NCI-H1048 (cell line): ENCODE measurements at regions not wholly inside any gene's neighbourhood (a gene's known extent, or its start where the extent isn't known, plus 50 kb on each side); places are given as distances from the start of the nearest gene placed in this dataset.

ENCODE experiments used
- DNase-seq: peaks from one replicate; lab custom pipeline; 2025; lab: John Stamatoyannopoulos, UW

GRCh38 chr3:124178531-124178930 is 186.6 kb upstream of the ROPN1 start:
- DNase-seq, result no peak

GRCh38 chr3:124200407-124200806 is 208.5 kb upstream of the ROPN1 start:
- DNase-seq, result no peak

- no peak for DNase-seq
Observed at GRCh38 chr3:124201226-124201625, 209.3 kb upstream of the ROPN1 start.

GRCh38 chr3:124201786-124202185 is 209.9 kb upstream of the ROPN1 start:
- no peak for DNase-seq

GRCh38 chr3:124202754-124203153 is 210.8 kb upstream of the ROPN1 start:
- no peak for DNase-seq

DNA sequence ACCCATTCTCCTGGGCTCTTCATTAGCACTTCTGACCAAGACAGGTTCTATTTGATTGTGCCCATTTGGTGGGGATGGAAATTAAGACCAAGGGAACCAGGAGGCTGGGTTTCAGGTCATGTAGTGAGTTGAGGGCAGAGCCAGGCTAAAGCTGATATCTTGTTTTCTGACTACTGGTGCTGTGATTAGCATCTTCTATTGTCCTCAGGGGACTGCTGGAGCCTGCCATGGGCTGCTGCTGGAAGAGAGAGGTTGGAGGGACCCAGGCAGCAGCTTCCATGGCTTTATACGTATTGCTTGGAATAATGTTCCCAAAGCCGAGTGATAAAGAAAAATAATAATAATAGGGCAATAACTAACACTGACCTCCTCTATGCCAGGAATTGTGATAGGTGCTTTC is 211.4 kb upstream of the ROPN1 start:
- no peak for DNase-seq

DNA sequence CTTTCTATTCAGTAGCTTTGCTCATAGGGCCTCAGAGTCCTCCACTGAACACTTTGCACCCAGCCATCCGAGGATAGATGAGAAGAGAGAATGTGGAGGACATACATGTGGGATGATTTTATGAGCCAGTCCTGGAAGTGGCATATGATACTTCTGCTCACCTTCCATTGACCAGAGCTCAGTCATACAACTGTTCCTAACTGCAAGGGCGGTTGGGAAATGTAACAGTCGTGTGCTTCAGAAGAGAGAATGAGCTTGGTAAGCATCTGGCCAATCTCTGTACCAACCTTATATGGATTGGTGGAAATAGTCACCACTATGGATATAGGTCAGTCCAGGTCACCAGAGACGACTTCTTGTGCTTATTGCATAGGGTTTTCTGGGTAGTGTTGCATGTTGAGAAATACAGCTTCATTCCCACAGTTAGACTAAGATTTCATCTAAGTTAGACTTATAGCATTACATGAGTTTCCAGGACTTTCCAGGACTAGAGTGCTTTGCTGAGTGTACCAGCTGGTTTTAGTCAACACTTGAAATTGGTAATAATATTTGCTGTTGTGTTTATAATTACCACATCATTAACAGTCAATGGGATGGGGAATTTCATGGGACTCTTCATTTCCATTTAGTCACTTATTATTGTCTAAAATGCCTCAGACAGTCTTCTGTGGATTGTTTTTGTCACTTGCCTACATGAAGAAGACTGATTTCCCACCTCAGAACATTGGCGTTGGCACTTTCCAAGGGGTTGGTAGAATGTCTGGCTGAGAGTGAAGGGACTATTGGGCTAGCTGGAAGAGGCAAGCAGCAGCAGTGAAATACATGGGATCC is 214.5 kb upstream of the ROPN1 start:
- DNase-seq, result no peak

GRCh38 chr3:124207077-124207476 is 215.2 kb upstream of the ROPN1 start:
- no peak for DNase-seq

GRCh38 chr3:124207873-124208485 is 216.1 kb upstream of the ROPN1 start:
- no peak for DNase-seq

- DNase-seq, result no peak
Observed at GRCh38 chr3:124209426-124209825, 217.5 kb upstream of the ROPN1 start.

DNA sequence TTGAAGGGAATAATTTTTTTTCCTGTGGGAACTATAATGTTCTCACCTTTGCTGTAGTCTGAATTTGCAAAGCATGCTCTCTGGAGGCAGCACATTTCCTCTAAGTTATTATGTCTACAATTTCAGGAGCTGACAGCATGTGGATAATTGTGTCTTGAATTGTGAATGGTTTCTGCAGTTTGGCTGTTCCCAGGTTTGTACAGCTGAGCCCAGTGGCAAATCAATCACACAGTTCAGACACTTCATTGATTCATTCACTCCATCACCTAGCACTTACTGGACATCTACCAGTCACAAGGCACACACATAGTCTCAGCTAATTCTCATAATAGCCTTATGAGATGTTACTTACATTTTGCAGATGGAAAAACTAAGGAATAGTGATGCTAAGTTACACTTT is 219.0 kb upstream of the ROPN1 start:
- DNase-seq, result no peak

GRCh38 chr3:124213641-124214040 is 221.7 kb upstream of the ROPN1 start:
- no peak for DNase-seq

- peak; percentile 30 for DNase-seq
Observed at GRCh38 chr3:124217542-124217941, 225.6 kb upstream of the ROPN1 start.

DNA sequence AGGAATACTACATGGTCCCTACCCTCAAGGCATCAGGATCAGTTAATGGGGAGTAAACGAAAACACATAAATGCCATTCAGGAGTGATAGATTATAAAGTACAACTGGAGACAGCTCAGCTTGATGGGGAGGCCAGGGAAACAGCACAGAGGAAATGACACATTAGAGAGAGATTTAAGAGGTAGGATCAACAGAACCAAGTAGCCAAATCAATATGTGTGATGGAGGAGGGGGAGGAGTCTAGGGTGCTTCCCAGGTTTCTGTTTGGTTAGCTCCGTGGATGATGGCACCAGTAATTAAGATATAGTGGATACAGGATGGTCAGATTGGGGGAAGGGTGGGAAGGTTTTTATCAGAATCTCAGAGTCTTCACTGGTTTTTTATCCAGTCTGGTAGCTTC is 229.5 kb upstream of the ROPN1 start:
- DNase-seq, result no peak

DNA sequence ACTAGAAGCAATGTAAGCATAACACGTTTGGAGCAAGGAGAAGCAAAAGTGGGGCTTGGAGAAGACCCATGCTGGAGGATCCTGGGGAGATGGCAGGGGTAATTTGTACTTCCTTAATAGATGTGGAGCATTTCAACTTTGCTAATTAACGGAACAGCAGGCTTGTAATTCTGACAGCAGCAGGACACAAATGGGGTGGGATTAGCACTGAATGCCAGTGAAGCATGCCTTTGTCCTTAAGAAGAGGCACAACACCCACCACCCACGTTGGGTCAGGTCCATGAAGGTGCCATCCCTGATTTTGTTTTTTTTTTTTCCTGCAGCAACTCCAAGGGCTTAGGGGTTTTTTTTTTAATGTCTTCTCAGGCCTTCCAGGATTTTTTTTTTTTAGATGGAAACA is 231.9 kb upstream of the ROPN1 start:
- no peak for DNase-seq

DNA sequence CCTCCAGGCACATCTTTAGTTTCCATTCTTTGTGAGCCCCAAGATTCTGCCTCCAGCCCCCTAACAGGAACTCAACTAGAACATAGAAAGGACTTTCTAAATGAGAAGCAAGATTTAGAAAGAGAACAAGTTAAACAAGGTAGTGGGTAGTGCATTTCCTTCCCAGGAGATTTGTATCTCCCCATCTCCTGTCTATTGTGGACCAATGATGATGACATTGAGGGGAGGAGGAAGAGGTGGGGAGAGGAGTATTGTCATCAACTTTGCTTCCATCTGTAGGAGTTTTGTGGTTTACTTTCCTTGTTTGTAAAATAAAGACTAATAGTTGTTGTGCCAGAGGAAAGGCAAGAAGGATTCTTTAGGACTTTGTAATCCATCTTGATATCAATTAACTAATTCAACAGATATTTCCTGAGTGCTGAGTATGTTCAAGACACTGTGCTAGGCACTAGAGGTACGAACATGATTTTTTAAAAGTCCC is 235.3 kb upstream of the ROPN1 start:
- no peak for DNase-seq

GRCh38 chr3:124229420-124229819 is 237.5 kb upstream of the ROPN1 start:
- no peak for DNase-seq

DNA sequence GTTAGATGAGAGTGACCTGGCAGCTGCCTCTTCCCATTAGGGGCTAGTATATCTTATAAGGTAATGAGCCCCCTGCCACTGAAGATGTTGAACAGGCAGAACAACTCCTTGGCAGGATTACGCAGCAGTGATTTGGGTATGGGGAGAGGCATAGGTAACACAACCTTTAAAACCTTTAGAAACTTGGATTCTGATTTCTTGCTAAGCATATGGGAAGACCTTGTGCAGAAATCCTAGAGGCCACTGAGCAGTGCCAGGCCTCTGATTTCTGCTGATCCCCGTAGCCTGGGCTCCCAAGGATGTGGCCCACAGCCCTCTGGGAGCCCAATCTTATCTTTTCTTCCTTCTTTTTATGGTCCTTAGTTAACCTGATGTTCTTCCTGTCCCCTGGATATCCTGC is 237.9 kb upstream of the ROPN1 start:
- DNase-seq, result no peak

DNA sequence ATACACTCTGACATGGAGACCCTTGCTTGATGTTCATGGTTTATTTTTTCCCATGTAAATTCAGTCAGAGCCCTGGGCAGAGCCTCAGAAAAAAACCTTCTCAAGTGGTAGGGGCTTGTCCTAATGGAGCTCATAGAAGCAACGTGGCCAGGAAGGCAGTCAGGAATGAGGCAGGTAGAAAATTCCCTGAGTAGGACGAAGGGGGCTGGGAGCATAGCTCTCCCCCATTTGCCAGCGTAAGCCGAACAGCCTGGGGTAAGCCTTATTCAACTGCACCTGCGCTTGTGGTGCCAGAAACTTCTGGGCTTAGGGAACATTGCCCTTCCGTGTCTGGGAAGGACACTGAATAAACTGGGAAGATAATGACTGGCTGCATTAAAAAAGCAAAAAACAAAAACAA is 238.5 kb upstream of the ROPN1 start:
- no peak for DNase-seq

DNA sequence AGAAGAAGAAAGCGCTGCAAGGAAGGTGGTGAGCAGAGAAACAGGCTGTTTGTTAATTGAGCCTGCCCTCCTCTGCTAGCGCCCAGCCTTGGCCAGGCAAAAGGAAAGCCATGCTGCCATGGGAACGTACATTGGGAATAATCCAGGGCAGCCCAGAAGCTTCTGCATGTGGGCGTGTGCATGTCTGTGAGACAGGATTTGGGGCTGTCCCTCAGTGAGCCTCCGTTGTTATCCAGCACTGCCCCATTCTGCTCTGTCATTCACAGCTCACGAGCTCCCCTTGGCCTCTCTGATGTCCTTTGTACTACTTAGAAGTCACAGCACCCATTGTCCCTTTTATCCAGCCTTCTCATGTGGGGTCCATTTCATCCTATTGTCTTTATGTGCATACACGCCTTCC is 239.1 kb upstream of the ROPN1 start:
- DNase-seq, result no peak

DNA sequence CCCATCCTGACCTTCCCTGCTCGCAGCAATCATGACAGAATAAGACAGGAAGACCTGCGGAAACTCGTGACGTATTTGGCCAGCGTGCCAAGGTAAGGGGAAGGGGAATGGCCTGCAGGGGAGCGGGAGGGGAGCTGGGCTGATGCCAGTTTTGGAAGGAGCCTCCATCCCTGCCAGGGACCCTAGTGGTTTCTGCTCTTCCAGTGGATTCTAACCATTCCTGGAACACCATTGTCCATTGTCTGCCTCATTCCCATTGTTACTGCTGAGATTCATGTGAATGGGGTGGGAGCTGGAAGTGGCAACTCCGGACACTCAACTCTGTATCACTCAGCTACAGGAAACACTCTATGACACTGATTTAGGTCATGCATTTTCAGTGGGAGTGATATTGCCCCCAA is 242.9 kb upstream of the ROPN1 start:
- no peak for DNase-seq

DNA sequence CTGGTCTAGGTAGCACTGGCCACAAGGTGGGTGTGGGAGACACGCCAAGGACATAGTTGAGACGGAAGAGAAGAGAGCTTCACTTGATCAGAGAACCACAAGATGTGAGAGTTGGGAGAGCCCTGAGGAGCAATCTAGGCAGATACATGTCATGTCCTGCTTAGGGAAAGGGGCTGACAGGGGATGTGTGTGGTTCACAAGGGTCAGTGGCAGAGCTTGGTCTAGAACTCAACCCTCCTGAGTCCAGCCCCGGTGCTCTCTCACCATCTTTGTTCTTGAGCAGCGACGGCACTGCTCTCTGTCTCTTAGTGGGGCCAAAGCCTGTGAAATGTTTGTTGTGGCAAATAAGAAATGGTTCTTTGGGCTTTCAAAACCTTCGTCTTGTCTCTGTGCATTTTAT is 243.5 kb upstream of the ROPN1 start:
- DNase-seq, result no peak

GRCh38 chr3:124243177-124243859 is 251.4 kb upstream of the ROPN1 start:
- no peak for DNase-seq
